Tibial artery (tissue), 4 donors: ENCODE measurements at regions not wholly inside any gene's neighbourhood (a gene's known extent, or its start where the extent isn't known, plus 50 kb on each side); places are given as distances from the start of the nearest gene placed in this dataset.

Experiments used
- DNase-seq, 2 donors: peaks; one replicate each; pipeline ENCODE4 v3.0.0-alpha.2; 2019
- H3K27ac ChIP-seq, 2 donors: fragments of 200-600 bp; sonication (generic) in 1 of 2; 1 replicate in 1 of 2; 2 replicates in 1 of 2; pipeline ENCODE4 v1.5.1; 2018 to 2019; ENCODE audit warnings: mild to moderate bottlenecking in 1 of 2
- H3K27me3 ChIP-seq, 2 donors: fragments of 200-600 bp; sonication (generic) in 1 of 2; one replicate each; pipeline versions ENCODE4 v1.5.1 to v1.6.0; 2016 to 2019
- H3K36me3 ChIP-seq, 3 donors: fragments of 200-600 bp; sonication (generic) in 2 of 3; one replicate each; pipeline ENCODE4 v1.5.1; 2016 to 2019; ENCODE audit warnings: mild to moderate bottlenecking in 2 of 3
- H3K4me1 ChIP-seq, 4 donors: fragments of 200-600 bp; sonication (generic) in 2 of 4; 1 replicate in 3 of 4; 2 replicates in 1 of 4; pipeline ENCODE4 v1.5.1; 2016 to 2019
- H3K4me3 ChIP-seq, 2 donors: fragments of 200-600 bp; sonication (generic) in 1 of 2; 1 replicate in 1 of 2; 2 replicates in 1 of 2; pipeline ENCODE4 v1.5.1; 2018 to 2019; ENCODE audit warnings: mild to moderate bottlenecking in 2 of 2
- H3K9me3 ChIP-seq, 3 donors: fragments of 200-600 bp; sonication (generic) in 1 of 3; one replicate each; pipeline ENCODE4 v1.5.1; 2016 to 2019
- intact Hi-C: fragments of 100-400 bp; cut with DNase I; formaldehyde crosslinking; loops from one replicate; pipeline ENCODE4 v1.15.0; 2023; ENCODE audit warnings: low total_unique reads
- TF ChIP-seq, protein P1 (sequence below), 2 experiments: fragments of 200-600 bp in 1 of 2; fragments of 450-650 bp in 1 of 2; IDR thresholded peaks; one replicate each; pipeline ENCODE4 v1.5.1; 2017 to 2019; ENCODE audit warnings: antibody characterized with exemption in 2 of 2, mild to moderate bottlenecking in 1 of 2, moderate library complexity in 1 of 2

DNA sequence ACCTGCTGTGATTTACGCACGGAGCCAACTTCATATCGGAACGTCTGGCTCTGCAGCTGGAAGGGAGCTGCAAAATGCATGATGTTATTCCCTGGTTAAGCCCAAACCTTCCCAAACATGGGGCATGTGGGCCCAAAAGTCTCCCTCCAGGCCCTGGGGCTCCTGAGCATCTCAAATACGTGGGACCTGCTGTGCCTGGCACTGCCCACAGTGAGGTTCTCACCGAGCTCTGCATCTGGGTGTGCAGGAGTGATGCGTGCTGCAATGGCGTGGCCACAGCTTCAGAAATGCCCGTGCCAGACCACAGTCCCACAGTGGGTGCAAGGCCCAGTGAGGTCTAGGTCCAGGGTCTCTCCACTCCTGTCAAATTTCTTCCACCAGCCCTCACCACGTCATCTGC lies 503.3 kb downstream of the EIPR1 start:
- H3K27me3 ChIP-seq: no peaks in the 10 kb centered on the region
- peaks cover 0 to 4% (median 0%) of the 10 kb centered on the region in 3 donors for H3K9me3 ChIP-seq
- no peaks in the 10 kb centered on the region for H3K36me3 ChIP-seq
- DNase-seq: no peak
- no peak overlapping the region for H3K4me3 ChIP-seq
- intact Hi-C loops: no loop called here
- H3K27ac ChIP-seq: no peak overlapping the region
- H3K4me1 ChIP-seq: no peaks in the 10 kb centered on the region
- TF ChIP-seq, protein P1, sequence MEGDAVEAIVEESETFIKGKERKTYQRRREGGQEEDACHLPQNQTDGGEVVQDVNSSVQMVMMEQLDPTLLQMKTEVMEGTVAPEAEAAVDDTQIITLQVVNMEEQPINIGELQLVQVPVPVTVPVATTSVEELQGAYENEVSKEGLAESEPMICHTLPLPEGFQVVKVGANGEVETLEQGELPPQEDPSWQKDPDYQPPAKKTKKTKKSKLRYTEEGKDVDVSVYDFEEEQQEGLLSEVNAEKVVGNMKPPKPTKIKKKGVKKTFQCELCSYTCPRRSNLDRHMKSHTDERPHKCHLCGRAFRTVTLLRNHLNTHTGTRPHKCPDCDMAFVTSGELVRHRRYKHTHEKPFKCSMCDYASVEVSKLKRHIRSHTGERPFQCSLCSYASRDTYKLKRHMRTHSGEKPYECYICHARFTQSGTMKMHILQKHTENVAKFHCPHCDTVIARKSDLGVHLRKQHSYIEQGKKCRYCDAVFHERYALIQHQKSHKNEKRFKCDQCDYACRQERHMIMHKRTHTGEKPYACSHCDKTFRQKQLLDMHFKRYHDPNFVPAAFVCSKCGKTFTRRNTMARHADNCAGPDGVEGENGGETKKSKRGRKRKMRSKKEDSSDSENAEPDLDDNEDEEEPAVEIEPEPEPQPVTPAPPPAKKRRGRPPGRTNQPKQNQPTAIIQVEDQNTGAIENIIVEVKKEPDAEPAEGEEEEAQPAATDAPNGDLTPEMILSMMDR (IDR thresholded peaks at IDR 0.05): no peak

DNA sequence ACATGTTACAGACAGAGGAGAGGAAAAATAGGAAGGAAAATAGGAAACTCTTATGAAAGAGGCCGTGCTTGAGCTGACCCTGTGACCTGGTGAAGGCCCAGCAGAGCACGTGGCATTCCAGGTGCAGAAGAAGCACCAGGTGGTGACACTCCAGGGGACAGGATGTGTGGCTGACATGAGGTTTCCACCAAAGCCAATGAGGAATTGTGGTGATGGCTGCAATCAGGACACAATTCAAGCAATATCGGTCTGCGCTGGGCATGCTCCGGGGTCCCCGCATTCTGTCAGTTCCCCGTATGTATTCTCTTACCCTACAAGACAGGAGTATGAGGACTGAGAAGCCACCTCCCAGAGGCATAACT lies 504.2 kb downstream of the EIPR1 start:
- Histone ChIP-seq H3K27me3 (no peaks in the 10 kb centered on the region), H3K9me3 (no peaks in the 10 kb centered on the region), H3K4me3 (no peak overlapping the region), H3K36me3 (no peaks in the 10 kb centered on the region), H3K4me1 (no peaks in the 10 kb centered on the region), H3K27ac (no peak overlapping the region)
- TF ChIP-seq, protein P1 (IDR thresholded peaks at IDR 0.05): no peak
- intact Hi-C loops: no loop called here
- no peak for DNase-seq

DNA sequence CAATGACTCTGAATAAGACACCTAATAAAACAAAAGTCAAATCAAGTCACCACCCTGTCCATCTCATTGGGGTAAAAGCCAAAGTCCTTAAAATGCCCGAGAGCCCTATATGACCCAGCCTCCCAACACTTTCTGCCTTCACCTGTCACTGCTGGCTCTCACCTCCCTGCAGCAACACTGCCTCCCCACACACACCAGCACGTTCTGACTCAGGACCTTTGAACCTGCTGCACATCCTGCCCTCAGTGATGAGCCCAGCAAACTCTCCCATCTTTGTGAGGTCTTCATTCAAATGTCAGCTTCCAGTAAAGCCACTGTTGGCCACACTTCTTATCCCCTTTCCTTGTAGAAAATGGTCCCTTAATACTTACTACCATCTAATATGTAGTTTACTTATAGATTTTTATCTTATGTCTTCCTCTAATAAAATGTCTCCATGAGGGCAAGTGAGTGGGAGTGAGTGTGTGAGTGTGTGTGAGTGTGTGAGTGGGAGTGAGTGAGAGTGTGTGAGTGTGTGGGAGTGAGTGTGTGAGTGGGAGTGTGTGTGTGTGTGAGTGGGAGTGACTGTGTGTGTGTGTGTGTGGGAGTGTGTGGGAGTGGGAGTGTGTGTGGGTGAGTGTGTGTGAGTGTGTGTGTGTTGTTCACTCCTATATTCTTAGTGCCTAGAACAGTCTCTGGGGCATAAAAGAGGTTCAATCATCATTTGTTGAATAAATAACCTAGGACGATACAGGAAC lies 504.7 kb downstream of the EIPR1 start:
- H3K4me3 ChIP-seq: no peak overlapping the region
- H3K27me3 ChIP-seq: no peaks in the 10 kb centered on the region
- H3K4me1 ChIP-seq: no peaks in the 10 kb centered on the region
- no peak for DNase-seq
- TF ChIP-seq, protein P1 (IDR thresholded peaks at IDR 0.05): no peak
- no peak overlapping the region for H3K27ac ChIP-seq
- no peaks in the 10 kb centered on the region for H3K9me3 ChIP-seq
- no peaks in the 10 kb centered on the region for H3K36me3 ChIP-seq
- intact Hi-C loops: no loop called here

GRCh38 chr2:2872309-2872617 lies 505.4 kb downstream of the EIPR1 start:
- Histone ChIP-seq H3K27ac (no peak overlapping the region), H3K36me3 (no peaks in the 10 kb centered on the region), H3K4me1 (no peaks in the 10 kb centered on the region), H3K27me3 (no peaks in the 10 kb centered on the region), H3K4me3 (no peak overlapping the region), H3K9me3 (no peaks in the 10 kb centered on the region)
- DNase-seq: no peak
- TF ChIP-seq, protein P1 (IDR thresholded peaks at IDR 0.05): no peak
- intact Hi-C loops: no loop called here

- TF ChIP-seq, protein P1 (IDR thresholded peaks at IDR 0.05): no peak
- Histone ChIP-seq H3K4me3 (no peak overlapping the region), H3K9me3 (no peaks in the 10 kb centered on the region), H3K27me3 (no peaks in the 10 kb centered on the region), H3K4me1 (no peaks in the 10 kb centered on the region), H3K36me3 (no peaks in the 10 kb centered on the region), H3K27ac (no peak overlapping the region)
- intact Hi-C loops: no loop called here
- no peak for DNase-seq
These were observed 505.9 kb downstream of the EIPR1 start for GRCh38 chr2:2871480-2872308.
